NB4 (cell line): ENCODE measurements at regions not wholly inside any gene's neighbourhood (a gene's known extent, or its start where the extent isn't known, plus 50 kb on each side); places are given as distances from the start of the nearest gene placed in this dataset.

ENCODE experiments used
- MYC ChIP-seq: IDR thresholded peaks from 2 replicates; pipeline ENCODE4 v1.6.1; 2011; ENCODE audit warnings: low read depth, low read length
- POLR2A ChIP-seq: IDR thresholded peaks from 2 replicates; pipeline ENCODE4 v1.6.1; 2011; ENCODE audit warnings: mild to moderate bottlenecking; ENCODE audit not compliant: insufficient read length; ENCODE audit errors: extremely low read depth
- TF ChIP-seq, protein P1 (sequence below): IDR thresholded peaks from one replicate; pipeline ENCODE4 v1.5.1; 2012; ENCODE audit warnings: low read depth, low read length
- TF ChIP-seq, protein P2 (sequence below): IDR thresholded peaks from 2 replicates; pipeline ENCODE4 v1.6.1; 2011; ENCODE audit warnings: low read depth, low read length

DNA sequence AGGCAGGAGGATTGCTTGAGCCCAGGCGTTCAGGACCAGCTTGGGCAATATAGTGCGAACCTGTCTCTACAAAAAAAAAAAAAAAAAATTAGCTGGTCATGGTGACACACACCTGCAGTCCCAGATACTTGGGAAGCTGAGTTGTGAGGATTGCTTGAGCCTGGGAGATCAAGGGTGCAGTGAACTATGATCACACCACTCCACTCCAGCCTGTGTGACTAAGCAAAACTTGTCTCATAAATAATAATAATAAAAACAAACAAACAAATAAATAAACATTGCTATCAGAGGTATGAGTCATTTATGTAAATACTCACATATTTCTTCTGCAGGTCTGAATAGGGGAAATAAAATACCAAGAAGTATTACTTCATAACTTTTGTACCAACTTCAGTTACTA, 1372.7 kb upstream of the AGA start:
- TF ChIP-seq, protein P1, sequence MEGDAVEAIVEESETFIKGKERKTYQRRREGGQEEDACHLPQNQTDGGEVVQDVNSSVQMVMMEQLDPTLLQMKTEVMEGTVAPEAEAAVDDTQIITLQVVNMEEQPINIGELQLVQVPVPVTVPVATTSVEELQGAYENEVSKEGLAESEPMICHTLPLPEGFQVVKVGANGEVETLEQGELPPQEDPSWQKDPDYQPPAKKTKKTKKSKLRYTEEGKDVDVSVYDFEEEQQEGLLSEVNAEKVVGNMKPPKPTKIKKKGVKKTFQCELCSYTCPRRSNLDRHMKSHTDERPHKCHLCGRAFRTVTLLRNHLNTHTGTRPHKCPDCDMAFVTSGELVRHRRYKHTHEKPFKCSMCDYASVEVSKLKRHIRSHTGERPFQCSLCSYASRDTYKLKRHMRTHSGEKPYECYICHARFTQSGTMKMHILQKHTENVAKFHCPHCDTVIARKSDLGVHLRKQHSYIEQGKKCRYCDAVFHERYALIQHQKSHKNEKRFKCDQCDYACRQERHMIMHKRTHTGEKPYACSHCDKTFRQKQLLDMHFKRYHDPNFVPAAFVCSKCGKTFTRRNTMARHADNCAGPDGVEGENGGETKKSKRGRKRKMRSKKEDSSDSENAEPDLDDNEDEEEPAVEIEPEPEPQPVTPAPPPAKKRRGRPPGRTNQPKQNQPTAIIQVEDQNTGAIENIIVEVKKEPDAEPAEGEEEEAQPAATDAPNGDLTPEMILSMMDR, result no peak
- TF ChIP-seq, protein P2, sequence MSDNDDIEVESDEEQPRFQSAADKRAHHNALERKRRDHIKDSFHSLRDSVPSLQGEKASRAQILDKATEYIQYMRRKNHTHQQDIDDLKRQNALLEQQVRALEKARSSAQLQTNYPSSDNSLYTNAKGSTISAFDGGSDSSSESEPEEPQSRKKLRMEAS, result no peak
- TF ChIP-seq POLR2A (no peak), MYC (no peak)
